ENCODE measurements at regions not wholly inside any gene's neighbourhood (a gene's known extent, or its start where the extent isn't known, plus 50 kb on each side); places are given as distances from the start of the nearest gene placed in this dataset.
"Not testable (repeated sequence)": the region's sequence is repeated elsewhere in the genome, so short reads cannot be mapped to it uniquely, and the experiment has no call there.

GRCh38 chr4:52373650-52374049, 285.5 kb downstream of the USP46 start:
- no peak for DNase-seq (ENCODE audit: low spot score)

GRCh38 chr4:52374877-52375276, 284.2 kb downstream of the USP46 start:
- no peak for DNase-seq (ENCODE audit: low spot score)

GRCh38 chr4:52376132-52376704, 282.9 kb downstream of the USP46 start:
- peak; percentile 17 for DNase-seq (ENCODE audit: low spot score)

GRCh38 chr4:52377563-52377962, 281.5 kb downstream of the USP46 start:
- no peak for DNase-seq (ENCODE audit: low spot score)

- DNase-seq (ENCODE audit: low spot score) = no peak
Measured at GRCh38 chr4:52407545-52407944, 251.6 kb downstream of the USP46 start.

GRCh38 chr4:52408032-52408431, 251.1 kb downstream of the USP46 start:
- DNase-seq (ENCODE audit: low spot score) = no peak

GRCh38 chr4:52408471-52408870, 250.6 kb downstream of the USP46 start:
- no peak for DNase-seq (ENCODE audit: low spot score)

GRCh38 chr4:52409766-52410165, 249.3 kb downstream of the USP46 start:
- DNase-seq (ENCODE audit: low spot score) = not testable (repeated sequence)

- DNase-seq (ENCODE audit: low spot score) = no peak
Measured at GRCh38 chr4:52410971-52411370, 248.1 kb downstream of the USP46 start.

GRCh38 chr4:52420330-52420729, 238.8 kb downstream of the USP46 start:
- no peak for DNase-seq (ENCODE audit: low spot score)

GRCh38 chr4:52421811-52422213, 237.3 kb downstream of the USP46 start:
- DNase-seq (ENCODE audit: low spot score) = no peak

GRCh38 chr4:52423967-52424366, 235.1 kb downstream of the USP46 start:
- no peak for DNase-seq (ENCODE audit: low spot score)

- DNase-seq (ENCODE audit: low spot score) = no peak
Measured at GRCh38 chr4:52425751-52426326, 233.3 kb downstream of the USP46 start.

- no peak for DNase-seq (ENCODE audit: low spot score)
Measured at GRCh38 chr4:52431410-52431809, 227.7 kb downstream of the USP46 start.

- DNase-seq (ENCODE audit: low spot score) = no peak
Measured at GRCh38 chr4:52431869-52432268, 227.2 kb downstream of the USP46 start.

- DNase-seq (ENCODE audit: low spot score) = not testable (repeated sequence)
Measured at GRCh38 chr4:52442524-52442923, 216.6 kb downstream of the USP46 start.

- DNase-seq (ENCODE audit: low spot score) = no peak
Measured at GRCh38 chr4:52472444-52472843, 186.7 kb downstream of the USP46 start.

GRCh38 chr4:52477191-52477780, 181.8 kb downstream of the USP46 start:
- no peak for DNase-seq (ENCODE audit: low spot score)

GRCh38 chr4:52483186-52483890, 175.8 kb downstream of the USP46 start:
- DNase-seq (ENCODE audit: low spot score) = no peak

GRCh38 chr4:52507774-52508173, 151.3 kb downstream of the USP46 start:
- peak; percentile 39 for DNase-seq (ENCODE audit: low spot score)

GRCh38 chr4:52510939-52511565, 148.0 kb downstream of the USP46 start:
- no peak for DNase-seq (ENCODE audit: low spot score)

GRCh38 chr4:52511825-52512224, 147.3 kb downstream of the USP46 start:
- no peak for DNase-seq (ENCODE audit: low spot score)

- no peak for DNase-seq (ENCODE audit: low spot score)
Measured at GRCh38 chr4:52512291-52512690, 146.8 kb downstream of the USP46 start.
